ENCODE measurements at regions not wholly inside any gene's neighbourhood (a gene's known extent, or its start where the extent isn't known, plus 50 kb on each side); places are given as distances from the start of the nearest gene placed in this dataset.

GRCh38 chr21:27643326-27643725 is 676.4 kb upstream of the ADAMTS5 start:
- Histone ChIP-seq H3K27me3 (ENCODE audit: control insufficient read depth, low read length) (no peaks in the 10 kb centered on the region), H3K36me3 (ENCODE audit: control insufficient read depth, low read length) (no peaks in the 10 kb centered on the region), H3K4me2 (ENCODE audit: low read length) (no peak overlapping the region), H3K9me2 (replicated peaks; ENCODE audit: control insufficient read depth, low read length) (no peaks in the 10 kb centered on the region), H3F3A (ENCODE audit: control insufficient read depth, insufficient read depth) (no peaks in the 10 kb centered on the region), H3K4me1 (ENCODE audit: control insufficient read depth, low read length) (no peaks in the 10 kb centered on the region), H3K9me3 (ENCODE audit: control insufficient read depth, insufficient read depth, low read length) (no peaks in the 10 kb centered on the region), H3K4me3 (ENCODE audit: low read length) (no peak overlapping the region), H4K20me1 (ENCODE audit: control insufficient read depth, insufficient read depth, low read depth, low read length) (no peaks in the 10 kb centered on the region), H3K27ac (ENCODE audit: low read depth, low read length) (no peak overlapping the region), H3K79me2 (ENCODE audit: control insufficient read depth, low read length) (no peaks in the 10 kb centered on the region)
- TF ChIP-seq CTCF (IDR thresholded peaks at IDR 0.05; ENCODE audit: low read depth, low read length, poor library complexity, severe bottlenecking) (no peak), EZH2phosphoT487 (IDR thresholded peaks at IDR 0.05; ENCODE audit: borderline replicate concordance, low read length) (no peak)

- no peaks in the 10 kb centered on the region for H3K79me2 ChIP-seq (ENCODE audit: control insufficient read depth, low read length)
- H3K36me3 ChIP-seq (ENCODE audit: control insufficient read depth, low read length) = no peaks in the 10 kb centered on the region
- TF ChIP-seq EZH2phosphoT487 (IDR thresholded peaks at IDR 0.05; ENCODE audit: borderline replicate concordance, low read length) (no peak), CTCF (IDR thresholded peaks at IDR 0.05; ENCODE audit: low read depth, low read length, poor library complexity, severe bottlenecking) (no peak)
Measured at GRCh38 chr21:27639286-27639685, 672.4 kb upstream of the ADAMTS5 start.

GRCh38 chr21:27636656-27637055 is 669.8 kb upstream of the ADAMTS5 start:
- no peak for TF ChIP-seq CTCF (IDR thresholded peaks at IDR 0.05; ENCODE audit: low read depth, low read length, poor library complexity, severe bottlenecking)
- TF ChIP-seq EZH2phosphoT487 (IDR thresholded peaks at IDR 0.05; ENCODE audit: borderline replicate concordance, low read length) = no peak
- H3K79me2 ChIP-seq (ENCODE audit: control insufficient read depth, low read length) = no peaks in the 10 kb centered on the region
- H3K9me2 ChIP-seq (replicated peaks; ENCODE audit: control insufficient read depth, low read length) = no peaks in the 10 kb centered on the region
- H3K4me3 ChIP-seq (ENCODE audit: low read length) = no peak overlapping the region
- H3K36me3 ChIP-seq (ENCODE audit: control insufficient read depth, low read length) = no peaks in the 10 kb centered on the region
- H4K20me1 ChIP-seq (ENCODE audit: control insufficient read depth, insufficient read depth, low read depth, low read length) = no peaks in the 10 kb centered on the region
- no peak overlapping the region for H3K4me2 ChIP-seq (ENCODE audit: low read length)
- H3F3A ChIP-seq (ENCODE audit: control insufficient read depth, insufficient read depth) = no peaks in the 10 kb centered on the region
- no peak overlapping the region for H3K27ac ChIP-seq (ENCODE audit: low read depth, low read length)
- no peaks in the 10 kb centered on the region; the same call in 1 of the 2 replicates for H3K9me3 ChIP-seq (ENCODE audit: control insufficient read depth, insufficient read depth, low read length)
- H3K4me1 ChIP-seq (ENCODE audit: control insufficient read depth, low read length) = no peaks in the 10 kb centered on the region
- no peaks in the 10 kb centered on the region for H3K27me3 ChIP-seq (ENCODE audit: control insufficient read depth, low read length)

More at GRCh38 chr21:27639286-27639685, 672.4 kb upstream of the ADAMTS5 start:
- H3K9me3 ChIP-seq (ENCODE audit: control insufficient read depth, insufficient read depth, low read length) = no peaks in the 10 kb centered on the region; the same call in 1 of the 2 replicates
- H3K4me1 ChIP-seq (ENCODE audit: control insufficient read depth, low read length) = no peaks in the 10 kb centered on the region
- no peaks in the 10 kb centered on the region for H3K9me2 ChIP-seq (replicated peaks; ENCODE audit: control insufficient read depth, low read length)
- H3K4me3 ChIP-seq (ENCODE audit: low read length) = no peak overlapping the region
- no peaks in the 10 kb centered on the region for H4K20me1 ChIP-seq (ENCODE audit: control insufficient read depth, insufficient read depth, low read depth, low read length)
- no peaks in the 10 kb centered on the region for H3F3A ChIP-seq (ENCODE audit: control insufficient read depth, insufficient read depth)
- H3K4me2 ChIP-seq (ENCODE audit: low read length) = no peak overlapping the region
- H3K27ac ChIP-seq (ENCODE audit: low read depth, low read length) = no peak overlapping the region
- no peaks in the 10 kb centered on the region for H3K27me3 ChIP-seq (ENCODE audit: control insufficient read depth, low read length)
